ENCODE measurements at regions not wholly inside any gene's neighbourhood (a gene's known extent, or its start where the extent isn't known, plus 50 kb on each side); places are given as distances from the start of the nearest gene placed in this dataset.

DNA sequence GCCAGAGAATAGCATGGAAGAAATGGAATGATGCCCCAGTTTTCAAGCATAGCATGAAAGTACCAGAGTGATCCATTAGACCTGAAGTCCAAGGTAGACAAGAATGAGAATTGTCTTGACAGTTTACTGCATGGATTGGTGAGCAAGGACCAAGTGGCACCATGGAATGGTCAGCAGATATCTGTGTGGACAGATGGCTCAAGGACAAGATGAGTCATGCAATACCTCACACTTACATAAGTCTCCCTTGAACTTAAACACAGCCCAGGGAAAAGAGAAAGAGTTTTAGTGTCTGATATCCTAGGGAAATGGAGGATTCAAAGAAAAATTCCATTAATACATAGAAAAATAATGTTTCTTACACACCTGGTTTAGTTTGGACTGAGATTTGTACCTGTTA is 195.2 kb downstream of the MRPL39 start:
- TF ChIP-seq POLR2A (IDR thresholded peaks at IDR 0.05): no peak
- TF ChIP-seq, protein P1, sequence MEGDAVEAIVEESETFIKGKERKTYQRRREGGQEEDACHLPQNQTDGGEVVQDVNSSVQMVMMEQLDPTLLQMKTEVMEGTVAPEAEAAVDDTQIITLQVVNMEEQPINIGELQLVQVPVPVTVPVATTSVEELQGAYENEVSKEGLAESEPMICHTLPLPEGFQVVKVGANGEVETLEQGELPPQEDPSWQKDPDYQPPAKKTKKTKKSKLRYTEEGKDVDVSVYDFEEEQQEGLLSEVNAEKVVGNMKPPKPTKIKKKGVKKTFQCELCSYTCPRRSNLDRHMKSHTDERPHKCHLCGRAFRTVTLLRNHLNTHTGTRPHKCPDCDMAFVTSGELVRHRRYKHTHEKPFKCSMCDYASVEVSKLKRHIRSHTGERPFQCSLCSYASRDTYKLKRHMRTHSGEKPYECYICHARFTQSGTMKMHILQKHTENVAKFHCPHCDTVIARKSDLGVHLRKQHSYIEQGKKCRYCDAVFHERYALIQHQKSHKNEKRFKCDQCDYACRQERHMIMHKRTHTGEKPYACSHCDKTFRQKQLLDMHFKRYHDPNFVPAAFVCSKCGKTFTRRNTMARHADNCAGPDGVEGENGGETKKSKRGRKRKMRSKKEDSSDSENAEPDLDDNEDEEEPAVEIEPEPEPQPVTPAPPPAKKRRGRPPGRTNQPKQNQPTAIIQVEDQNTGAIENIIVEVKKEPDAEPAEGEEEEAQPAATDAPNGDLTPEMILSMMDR (IDR thresholded peaks at IDR 0.05): no peak

All from body of pancreas (tissue), 4 donors.